Neural crest cell (in vitro differentiated cells): ENCODE measurements at regions not wholly inside any gene's neighbourhood (a gene's known extent, or its start where the extent isn't known, plus 50 kb on each side); places are given as distances from the start of the nearest gene placed in this dataset.

ENCODE experiments used
- DNase-seq: peaks from one replicate; pipeline ENCODE4 v3.0.0; 2021; ENCODE audit warnings: low read depth, mixed read lengths, low spot score
- H3K27ac Mint-ChIP-seq: one replicate; pipeline ENCODE4 v1.8.0; 2021; ENCODE audit warnings: mild to moderate bottlenecking, mixed read lengths; ENCODE audit not compliant: unreplicated experiment
- H3K27me3 Mint-ChIP-seq: 2 replicates; pipeline ENCODE4 v1.8.0; 2021; ENCODE audit warnings: low read depth, mild to moderate bottlenecking, mixed read lengths
- H3K36me3 Mint-ChIP-seq: 2 replicates; pipeline ENCODE4 v1.8.0; 2021; ENCODE audit warnings: low read depth, mild to moderate bottlenecking, mixed read lengths
- H3K4me1 Mint-ChIP-seq: 2 replicates; pipeline ENCODE4 v1.8.0; 2021; ENCODE audit warnings: mixed read lengths
- H3K4me3 Mint-ChIP-seq: one replicate; pipeline ENCODE4 v1.8.0; 2021; ENCODE audit warnings: mild to moderate bottlenecking, mixed read lengths
- H3K9me3 Mint-ChIP-seq: 2 replicates; pipeline ENCODE4 v1.8.0; 2021; ENCODE audit warnings: mixed read lengths
- CTCF ChIP-seq: fragments of 200-600 bp; sonication (generic); conservative IDR thresholded peaks from 2 replicates; pipeline ENCODE4 v1.5.0; 2021; ENCODE audit warnings: antibody characterized with exemption, mild to moderate bottlenecking

GRCh38 chr7:18283045-18283444 lies 212.5 kb upstream of the HDAC9 start:
- Mint-ChIP-seq H3K9me3 (no peaks in the 10 kb centered on the region), H3K27me3 (no peaks in the 10 kb centered on the region), H3K4me1 (no peaks in the 10 kb centered on the region), H3K4me3 (no peak overlapping the region), H3K27ac (no peak overlapping the region), H3K36me3 (no peaks in the 10 kb centered on the region)
- no peak for TF ChIP-seq CTCF
- no peak for DNase-seq

GRCh38 chr7:18287482-18287881 lies 208.1 kb upstream of the HDAC9 start:
- Mint-ChIP-seq H3K27ac (no peak overlapping the region), H3K36me3 (no peaks in the 10 kb centered on the region), H3K4me1 (no peaks in the 10 kb centered on the region), H3K27me3 (no peaks in the 10 kb centered on the region), H3K4me3 (no peak overlapping the region), H3K9me3 (no peaks in the 10 kb centered on the region)
- no peak for DNase-seq
- no peak for TF ChIP-seq CTCF

- H3K4me3 Mint-ChIP-seq = no peak overlapping the region
- H3K9me3 Mint-ChIP-seq = no peaks in the 10 kb centered on the region
- no peak overlapping the region for H3K27ac Mint-ChIP-seq
- no peak for DNase-seq
- H3K4me1 Mint-ChIP-seq = no peaks in the 10 kb centered on the region
- no peak for TF ChIP-seq CTCF
- no peaks in the 10 kb centered on the region for H3K36me3 Mint-ChIP-seq
- H3K27me3 Mint-ChIP-seq = no peaks in the 10 kb centered on the region
These were observed 207.1 kb upstream of the HDAC9 start for GRCh38 chr7:18288322-18289037.

- Mint-ChIP-seq H3K36me3 (no peaks in the 10 kb centered on the region), H3K27me3 (no peaks in the 10 kb centered on the region), H3K4me3 (no peak overlapping the region), H3K9me3 (no peaks in the 10 kb centered on the region), H3K4me1 (no peaks in the 10 kb centered on the region), H3K27ac (no peak overlapping the region)
- no peak for TF ChIP-seq CTCF
- DNase-seq = no peak
These were observed 205.8 kb upstream of the HDAC9 start for GRCh38 chr7:18289788-18290187.

GRCh38 chr7:18290223-18290622 lies 205.3 kb upstream of the HDAC9 start:
- DNase-seq = no peak
- no peak for TF ChIP-seq CTCF
- Mint-ChIP-seq H3K9me3 (no peaks in the 10 kb centered on the region), H3K4me1 (no peaks in the 10 kb centered on the region), H3K27me3 (no peaks in the 10 kb centered on the region), H3K27ac (no peak overlapping the region), H3K36me3 (no peaks in the 10 kb centered on the region), H3K4me3 (no peak overlapping the region)

- Mint-ChIP-seq H3K9me3 (no peaks in the 10 kb centered on the region), H3K4me1 (no peaks in the 10 kb centered on the region), H3K36me3 (no peaks in the 10 kb centered on the region), H3K4me3 (no peak overlapping the region), H3K27me3 (no peaks in the 10 kb centered on the region), H3K27ac (no peak overlapping the region)
- no peak for DNase-seq
- TF ChIP-seq CTCF = no peak
These were observed 204.7 kb upstream of the HDAC9 start for GRCh38 chr7:18290865-18291264.
